DMS153 treated with DMSO at 0.1 percent for 48 hours (cell line): ENCODE measurements at regions not wholly inside any gene's neighbourhood (a gene's known extent, or its start where the extent isn't known, plus 50 kb on each side); places are given as distances from the start of the nearest gene placed in this dataset.
"Not testable (repeated sequence)": the region's sequence is repeated elsewhere in the genome, so short reads cannot be mapped to it uniquely, and the experiment has no call there.

ENCODE experiments used
- DNase-seq: peaks from one replicate; lab custom pipeline; 2025; ENCODE audit not compliant: unreplicated experiment; lab: John Stamatoyannopoulos, UW

DNA sequence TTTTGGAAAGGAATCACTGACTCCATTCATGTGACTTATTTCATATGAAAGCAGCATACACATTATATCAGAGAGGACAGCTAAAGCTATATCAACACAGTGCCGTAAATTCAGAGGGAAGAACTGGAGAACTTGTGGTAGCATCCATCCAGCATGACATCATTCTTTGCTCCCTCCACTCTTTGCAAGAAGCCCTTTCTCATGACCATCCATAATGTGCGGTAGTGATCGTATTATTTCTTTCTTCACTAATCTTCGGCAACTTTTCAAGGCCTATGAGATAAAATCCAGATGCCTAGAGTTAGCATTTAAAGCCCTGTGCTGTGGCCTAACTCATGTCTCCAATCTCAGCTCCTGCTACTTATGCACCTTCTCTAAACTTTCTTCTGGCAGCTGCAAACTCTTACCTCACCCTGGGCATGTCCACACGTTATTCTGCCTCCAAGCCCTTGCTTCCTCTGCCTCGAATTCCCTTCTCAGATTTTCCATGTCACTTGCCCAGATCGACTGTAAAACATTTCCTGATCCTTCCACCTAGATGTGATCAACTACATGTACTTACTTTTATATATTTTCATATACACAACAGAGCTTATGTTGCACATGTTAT lies 307.3 kb upstream of the SGCD start:
- DNase-seq, result no peak

- DNase-seq, result no peak
Measured at GRCh38 chr5:156020647-156021046, 306.3 kb upstream of the SGCD start.

DNA sequence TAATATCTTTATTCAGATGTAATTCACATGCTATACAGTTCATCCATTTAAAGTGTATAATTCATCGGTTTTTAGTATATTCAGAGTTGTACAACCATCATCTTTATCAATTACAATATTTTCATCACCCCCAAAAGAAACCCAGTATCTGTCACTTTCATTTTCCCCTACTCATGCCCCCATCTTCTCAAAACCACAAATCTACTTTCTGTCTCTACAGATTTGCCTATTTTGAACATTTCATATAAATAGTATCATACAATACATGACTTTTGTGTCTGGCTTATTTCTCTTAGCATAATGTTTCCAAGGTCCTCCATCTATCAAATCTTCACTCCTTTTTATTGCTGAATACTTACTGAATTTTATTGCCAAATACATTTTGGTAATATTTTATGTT lies 305.1 kb upstream of the SGCD start:
- no peak for DNase-seq

GRCh38 chr5:156025656-156026055 lies 301.3 kb upstream of the SGCD start:
- DNase-seq, result no peak

- DNase-seq, result no peak
Measured at GRCh38 chr5:156031181-156031580, 295.8 kb upstream of the SGCD start.

GRCh38 chr5:156036640-156037039 lies 290.3 kb upstream of the SGCD start:
- DNase-seq, result no peak

GRCh38 chr5:156037151-156037909 lies 289.6 kb upstream of the SGCD start:
- no peak for DNase-seq

GRCh38 chr5:156042726-156043125 lies 284.2 kb upstream of the SGCD start:
- no peak for DNase-seq

GRCh38 chr5:156043351-156043750 lies 283.6 kb upstream of the SGCD start:
- no peak for DNase-seq

- DNase-seq, result no peak
Measured at GRCh38 chr5:156051972-156052371, 275.0 kb upstream of the SGCD start.

GRCh38 chr5:156052656-156053055 lies 274.3 kb upstream of the SGCD start:
- DNase-seq, result no peak

DNA sequence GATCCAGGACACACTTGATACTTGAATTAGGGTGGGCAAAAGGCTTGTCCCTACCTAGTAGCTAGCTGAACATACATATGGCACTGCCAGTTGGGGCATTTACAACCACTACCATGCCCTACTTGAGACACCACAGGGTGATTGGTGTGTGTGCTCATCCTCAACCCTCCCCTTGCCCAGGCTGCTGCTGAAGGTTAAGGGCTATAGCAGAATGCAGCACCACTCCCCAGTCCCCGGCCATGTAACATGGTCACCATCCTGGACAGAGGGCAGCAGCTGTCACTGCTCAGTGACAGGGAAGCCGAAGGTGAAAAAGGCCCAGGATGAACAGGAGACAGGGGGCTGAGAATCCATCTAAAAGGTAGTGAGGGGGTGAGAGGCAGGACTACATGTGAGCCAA lies 273.9 kb upstream of the SGCD start:
- no peak for DNase-seq

DNA sequence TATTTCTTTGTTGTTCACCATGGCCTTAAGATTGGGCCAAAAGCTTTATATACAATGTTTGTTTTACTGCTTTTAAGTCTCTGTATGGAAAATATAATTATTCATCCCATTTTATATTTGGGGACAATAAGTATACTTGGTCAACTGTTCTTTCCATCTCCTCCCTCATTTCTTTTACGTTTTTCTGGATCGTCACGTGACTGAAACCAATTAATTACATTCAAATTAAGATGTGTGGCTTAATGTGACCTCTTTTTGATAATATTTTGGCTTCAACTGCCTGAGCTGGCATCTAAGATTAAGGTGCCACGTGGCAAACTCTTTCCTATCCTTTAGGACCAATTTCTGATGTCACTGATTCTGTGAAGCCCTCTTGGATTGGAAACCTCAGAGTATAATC lies 250.1 kb upstream of the SGCD start:
- DNase-seq, result no peak

GRCh38 chr5:156087577-156088110 lies 239.3 kb upstream of the SGCD start:
- DNase-seq, result no peak

GRCh38 chr5:156089955-156090940 lies 236.7 kb upstream of the SGCD start:
- not testable (repeated sequence) for DNase-seq

GRCh38 chr5:156093024-156093423 lies 233.9 kb upstream of the SGCD start:
- no peak for DNase-seq

- DNase-seq, result no peak
Measured at GRCh38 chr5:156094001-156094400, 233.0 kb upstream of the SGCD start.

DNA sequence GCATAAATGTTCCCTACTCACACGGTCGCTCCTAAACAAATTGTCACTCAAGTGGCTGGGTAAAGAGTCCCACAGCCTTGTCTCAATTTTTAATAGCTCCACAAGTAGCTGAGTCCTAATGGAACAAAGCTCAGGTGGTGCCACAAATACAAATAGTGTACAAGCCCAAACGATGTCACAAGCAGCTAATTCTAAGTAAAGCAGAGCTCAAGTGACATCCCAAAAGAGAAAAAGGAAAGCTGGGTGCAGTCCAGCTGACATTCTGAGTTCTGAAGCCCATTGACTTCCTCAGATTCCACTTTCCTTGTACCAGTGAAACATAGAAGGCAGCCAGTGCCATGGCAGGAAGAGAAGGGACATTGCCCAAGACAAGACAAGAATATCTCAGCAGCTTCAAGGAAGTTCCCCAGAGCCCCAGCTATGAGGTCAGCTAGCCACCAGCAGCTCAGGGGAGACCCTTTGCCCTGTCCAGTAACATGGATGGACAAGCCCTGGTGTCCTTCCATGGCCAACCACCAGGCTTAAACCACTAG lies 231.2 kb upstream of the SGCD start:
- no peak for DNase-seq

DNA sequence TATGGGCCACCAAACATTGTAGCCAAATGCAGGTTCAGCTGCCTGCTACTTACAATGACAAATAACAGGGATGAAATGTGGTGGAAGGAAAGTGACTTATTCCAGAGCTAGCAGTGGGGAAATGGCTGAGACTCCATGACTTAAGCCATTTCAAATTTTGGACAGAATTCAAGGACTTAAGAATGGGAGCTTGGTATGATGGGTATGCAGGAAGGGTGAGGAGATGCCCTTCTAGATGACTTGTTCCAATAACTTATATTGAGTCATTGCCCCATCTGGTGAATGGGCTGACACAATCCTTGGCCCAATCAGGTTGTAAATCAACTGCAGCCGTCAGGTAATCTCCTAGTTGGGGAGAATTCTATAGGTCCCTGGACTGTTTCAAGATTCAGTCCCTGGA lies 230.7 kb upstream of the SGCD start:
- no peak for DNase-seq

DNA sequence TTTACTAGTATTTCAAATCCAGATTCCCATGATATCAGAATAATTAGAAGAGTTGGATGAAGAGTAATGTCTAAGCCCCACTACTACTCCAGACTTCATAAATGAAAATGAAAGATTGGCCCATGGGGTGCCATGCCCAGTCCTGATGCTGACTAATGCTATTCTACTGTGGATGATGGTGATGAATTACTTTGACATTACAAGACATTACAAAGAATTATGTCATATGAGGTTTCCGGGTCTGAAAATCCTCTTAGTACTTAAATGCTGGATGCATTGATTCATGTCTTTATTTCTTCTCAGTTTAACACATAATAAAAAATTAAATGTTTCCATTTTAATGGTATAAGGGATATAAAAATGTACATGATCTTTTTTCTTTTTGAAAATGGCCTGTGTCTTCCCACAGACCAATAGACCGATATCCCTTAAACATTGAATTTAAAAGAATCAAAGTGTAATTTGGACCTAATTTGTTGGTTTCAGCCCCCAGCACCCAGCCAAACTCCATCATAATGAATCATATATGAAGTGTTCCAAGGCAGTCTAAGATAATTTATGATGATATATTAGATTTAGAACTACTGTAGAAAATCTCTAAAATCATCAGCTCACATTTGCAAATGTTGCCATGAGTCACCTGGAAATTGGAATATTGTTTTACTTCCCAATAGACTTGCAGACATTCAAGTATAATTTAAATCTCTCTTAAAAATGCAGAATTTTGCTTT lies 223.6 kb upstream of the SGCD start:
- no peak for DNase-seq
